ENCODE measurements at regions not wholly inside any gene's neighbourhood (a gene's known extent, or its start where the extent isn't known, plus 50 kb on each side); places are given as distances from the start of the nearest gene placed in this dataset.

DNA sequence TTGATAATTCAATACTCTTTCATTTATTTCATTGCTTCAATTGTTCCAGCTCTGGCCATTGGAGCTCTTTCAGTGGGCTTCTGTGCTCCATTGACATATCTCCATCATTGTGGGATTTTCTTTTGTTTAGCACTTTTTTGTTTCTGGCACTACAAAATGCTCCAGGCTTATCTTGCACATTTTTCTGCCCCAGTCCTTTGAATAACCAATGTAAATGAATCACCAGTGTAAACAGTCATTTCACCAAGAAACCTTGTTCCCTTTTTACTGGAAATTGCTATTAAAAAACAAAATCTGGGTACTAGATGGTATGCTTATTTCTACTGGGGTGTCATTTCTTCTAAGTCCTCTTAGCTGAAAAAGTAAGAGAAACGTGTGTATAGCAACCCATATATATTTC, 173.0 kb upstream of the LYPLAL1 start:
- H3K9ac ChIP-seq (ENCODE audit: extremely low read depth, low read length, poor library complexity, severe bottlenecking) = no peak overlapping the region
- Mint-ChIP-seq H3K36me3 (ENCODE audit: low read depth) (no peaks in the 10 kb centered on the region), H3K27ac (no peak overlapping the region), H3K4me3 (no peak overlapping the region), H3K27me3 (ENCODE audit: insufficient read depth) (no peaks in the 10 kb centered on the region), H3K4me1 (no peaks in the 10 kb centered on the region), H3K9me3 (peaks cover 6% of the 10 kb centered on the region)
- TF ChIP-seq, protein P1, sequence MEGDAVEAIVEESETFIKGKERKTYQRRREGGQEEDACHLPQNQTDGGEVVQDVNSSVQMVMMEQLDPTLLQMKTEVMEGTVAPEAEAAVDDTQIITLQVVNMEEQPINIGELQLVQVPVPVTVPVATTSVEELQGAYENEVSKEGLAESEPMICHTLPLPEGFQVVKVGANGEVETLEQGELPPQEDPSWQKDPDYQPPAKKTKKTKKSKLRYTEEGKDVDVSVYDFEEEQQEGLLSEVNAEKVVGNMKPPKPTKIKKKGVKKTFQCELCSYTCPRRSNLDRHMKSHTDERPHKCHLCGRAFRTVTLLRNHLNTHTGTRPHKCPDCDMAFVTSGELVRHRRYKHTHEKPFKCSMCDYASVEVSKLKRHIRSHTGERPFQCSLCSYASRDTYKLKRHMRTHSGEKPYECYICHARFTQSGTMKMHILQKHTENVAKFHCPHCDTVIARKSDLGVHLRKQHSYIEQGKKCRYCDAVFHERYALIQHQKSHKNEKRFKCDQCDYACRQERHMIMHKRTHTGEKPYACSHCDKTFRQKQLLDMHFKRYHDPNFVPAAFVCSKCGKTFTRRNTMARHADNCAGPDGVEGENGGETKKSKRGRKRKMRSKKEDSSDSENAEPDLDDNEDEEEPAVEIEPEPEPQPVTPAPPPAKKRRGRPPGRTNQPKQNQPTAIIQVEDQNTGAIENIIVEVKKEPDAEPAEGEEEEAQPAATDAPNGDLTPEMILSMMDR (conservative IDR thresholded peaks at IDR 0.05) = no peak
- no peak overlapping the region for H3K27ac ChIP-seq (ENCODE audit: low read depth, low read length)
- WGBS, 2 experiments (ENCODE audit: insufficient coverage in 1 of 2, insufficient read length in 1 of 2) = 100% methylated on average over 1 of the region's 1 CpG; no CpG with 5 or more reads in 1 of the 2 experiments
- DNase-seq = no peak
- H3K4me3 ChIP-seq (ENCODE audit: low read length) = no peak overlapping the region
- peaks cover 6% of the 10 kb centered on the region for H3K9me3 ChIP-seq (ENCODE audit: control insufficient read depth, low read length)
- H3K36me3 ChIP-seq (ENCODE audit: control insufficient read depth, insufficient read depth, low read length) = no peaks in the 10 kb centered on the region
- H3K27me3 ChIP-seq (ENCODE audit: control insufficient read depth, insufficient read depth, low read length, poor library complexity, severe bottlenecking) = no peaks in the 10 kb centered on the region
- H3K4me1 ChIP-seq (ENCODE audit: control insufficient read depth, insufficient read depth, low read length) = no peaks in the 10 kb centered on the region

- no peaks in the 10 kb centered on the region for H3K36me3 Mint-ChIP-seq (ENCODE audit: low read depth)
- no peaks in the 10 kb centered on the region for H3K36me3 ChIP-seq (ENCODE audit: control insufficient read depth, insufficient read depth, low read length)
- TF ChIP-seq, protein P1 (conservative IDR thresholded peaks at IDR 0.05) = no peak
- H3K27me3 ChIP-seq (ENCODE audit: control insufficient read depth, insufficient read depth, low read length, poor library complexity, severe bottlenecking) = no peaks in the 10 kb centered on the region
- H3K27ac Mint-ChIP-seq = no peak overlapping the region
- no peak overlapping the region for H3K27ac ChIP-seq (ENCODE audit: low read depth, low read length)
- WGBS, 2 experiments (ENCODE audit: insufficient coverage in 1 of 2, insufficient read length in 1 of 2) = 92 to 94% methylated on average over 2 of the region's 2 CpGs
- no peak overlapping the region for H3K4me3 Mint-ChIP-seq
- H3K9me3 Mint-ChIP-seq = no peaks in the 10 kb centered on the region
- no peak for DNase-seq
- H3K4me1 ChIP-seq (ENCODE audit: control insufficient read depth, insufficient read depth, low read length) = no peaks in the 10 kb centered on the region
- H3K9ac ChIP-seq (ENCODE audit: extremely low read depth, low read length, poor library complexity, severe bottlenecking) = no peak overlapping the region
- H3K4me3 ChIP-seq (ENCODE audit: low read length) = no peak overlapping the region
- H3K9me3 ChIP-seq (ENCODE audit: control insufficient read depth, low read length) = no peaks in the 10 kb centered on the region
- H3K27me3 Mint-ChIP-seq (ENCODE audit: insufficient read depth) = no peaks in the 10 kb centered on the region
- H3K4me1 Mint-ChIP-seq = no peaks in the 10 kb centered on the region
Measured at GRCh38 chr1:219010720-219011119, 163.0 kb upstream of the LYPLAL1 start.

DNA sequence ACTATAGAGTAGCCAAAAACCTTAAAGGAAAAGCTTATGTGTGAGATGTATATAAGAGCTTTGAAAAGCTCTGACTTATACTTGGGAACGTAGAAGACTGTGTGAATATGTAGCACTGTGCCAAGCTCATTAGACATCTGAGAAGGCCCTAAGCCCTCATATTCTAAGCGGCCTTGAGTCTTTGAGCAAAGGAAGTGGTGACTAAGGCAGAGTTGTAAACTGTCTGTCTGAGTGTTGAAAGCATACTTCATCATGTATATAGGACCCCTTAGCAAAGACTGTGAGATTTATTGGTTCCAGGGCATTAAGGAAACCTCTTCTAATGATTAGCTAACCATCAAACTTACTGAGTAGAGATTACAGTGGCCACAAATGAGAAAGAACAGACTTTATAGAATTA, 153.3 kb upstream of the LYPLAL1 start:
- Mint-ChIP-seq H3K9me3 (no peaks in the 10 kb centered on the region), H3K4me1 (peaks cover 4% of the 10 kb centered on the region), H3K27ac (no peak overlapping the region), H3K27me3 (ENCODE audit: insufficient read depth) (no peaks in the 10 kb centered on the region), H3K4me3 (no peak overlapping the region), H3K36me3 (ENCODE audit: low read depth) (no peaks in the 10 kb centered on the region)
- DNase-seq = no peak
- H3K4me3 ChIP-seq (ENCODE audit: low read length) = no peak overlapping the region
- TF ChIP-seq, protein P1 (conservative IDR thresholded peaks at IDR 0.05) = no peak
- H3K36me3 ChIP-seq (ENCODE audit: control insufficient read depth, insufficient read depth, low read length) = no peaks in the 10 kb centered on the region
- H3K4me1 ChIP-seq (ENCODE audit: control insufficient read depth, insufficient read depth, low read length) = peaks cover 5% of the 10 kb centered on the region
- no peak overlapping the region for H3K27ac ChIP-seq (ENCODE audit: low read depth, low read length)
- peaks cover 9% of the 10 kb centered on the region for H3K9me3 ChIP-seq (ENCODE audit: control insufficient read depth, low read length)
- WGBS, 2 experiments (ENCODE audit: insufficient coverage in 1 of 2, insufficient read length in 1 of 2) = 80 to 94% methylated on average over 2 of the region's 2 CpGs
- H3K9ac ChIP-seq (ENCODE audit: extremely low read depth, low read length, poor library complexity, severe bottlenecking) = no peak overlapping the region
- no peaks in the 10 kb centered on the region for H3K27me3 ChIP-seq (ENCODE audit: control insufficient read depth, insufficient read depth, low read length, poor library complexity, severe bottlenecking)

Data from endodermal cell (in vitro differentiated cells).